Vagina (tissue), 2 donors: ENCODE measurements at regions not wholly inside any gene's neighbourhood (a gene's known extent, or its start where the extent isn't known, plus 50 kb on each side); places are given as distances from the start of the nearest gene placed in this dataset.
A peak's percentile ranks its signal among the peaks of the same experiment; 100 is the strongest.

Experiments used
- DNase-seq, 2 donors: peaks; one replicate each; pipeline ENCODE4 v3.0.0-alpha.2; 2017; ENCODE audit errors: extremely low spot score in 2 of 2
- H3K27ac ChIP-seq: fragments of 200-600 bp; sonication (generic); one replicate; pipeline ENCODE4 v1.5.1; 2019
- H3K27me3 ChIP-seq: fragments of 200-600 bp; sonication (generic); one replicate; pipeline ENCODE4 v1.5.1; 2019
- H3K36me3 ChIP-seq, 2 donors: fragments of 200-600 bp; sonication (generic); one replicate each; pipeline ENCODE4 v1.5.1; 2017 to 2019
- H3K4me1 ChIP-seq: fragments of 200-600 bp; sonication (generic); one replicate; pipeline ENCODE4 v1.5.1; 2019
- H3K4me3 ChIP-seq, 2 donors: fragments of 200-600 bp; sonication (generic); 1 replicate in 1 of 2; 2 replicates in 1 of 2; pipeline ENCODE4 v1.5.1; 2016 to 2019
- H3K9me3 ChIP-seq: fragments of 200-600 bp; sonication (generic); one replicate; pipeline ENCODE4 v1.5.1; 2019
- CTCF ChIP-seq, 3 experiments: fragments of 450-650 bp in 2 of 3; fragments of 200-600 bp in 1 of 3; sonication (generic) in 1 of 3; IDR thresholded peaks; one replicate each; pipeline ENCODE4 v1.5.1; 2017 to 2019; ENCODE audit warnings: antibody characterized with exemption in 3 of 3, mild to moderate bottlenecking in 2 of 3, moderate library complexity in 2 of 3
- POLR2A ChIP-seq, 2 donors: fragments of 450-650 bp; IDR thresholded peaks; one replicate each; pipeline ENCODE4 v1.6.1; 2017; ENCODE audit warnings: antibody characterized with exemption in 2 of 2, mild to moderate bottlenecking in 2 of 2, moderate library complexity in 2 of 2
- POLR2AphosphoS5 ChIP-seq, 2 donors: sonication (generic); formaldehyde crosslinking; IDR thresholded peaks; one replicate each; pipeline ENCODE4 v1.9.0; 2017; ENCODE audit warnings: antibody characterized with exemption in 2 of 2, mild to moderate bottlenecking in 2 of 2, low read depth in 1 of 2; ENCODE audit not compliant: insufficient read depth in 1 of 2
- intact Hi-C: fragments of 100-400 bp; cut with DNase I; formaldehyde crosslinking; loops from one replicate; pipeline ENCODE4 v1.15.1; 2023

DNA sequence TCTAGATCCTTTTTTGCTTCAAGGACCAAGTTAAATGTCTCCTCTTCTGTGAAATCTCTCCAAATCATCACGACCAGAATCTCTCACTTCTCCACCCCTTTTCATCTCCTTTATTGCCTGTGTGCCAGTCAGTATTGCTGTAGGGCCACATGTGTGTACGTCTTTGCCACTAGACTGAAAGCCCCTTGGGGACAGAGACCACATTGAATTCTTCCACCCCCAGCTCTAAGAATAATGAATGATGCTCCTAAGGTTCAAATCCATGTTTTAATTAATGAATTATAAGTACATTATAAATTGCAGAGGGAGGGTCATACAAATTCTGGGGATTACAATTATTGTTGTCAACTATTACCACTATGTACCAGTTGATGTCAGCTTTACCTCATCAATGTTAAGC, 343.8 kb downstream of the USP25 start:
- Histone ChIP-seq H3K9me3 (no peaks in the 10 kb centered on the region), H3K4me1 (peaks cover 21% of the 10 kb centered on the region), H3K36me3 (no peaks in the 10 kb centered on the region), H3K4me3 (peak overlapping the region; percentile 29 to 41), H3K27ac (peak overlapping the region; percentile 55), H3K27me3 (no peaks in the 10 kb centered on the region)
- intact Hi-C loops, result no loop called here
- TF ChIP-seq POLR2AphosphoS5 (IDR thresholded peaks at IDR 0.05; ENCODE audit: insufficient read depth in 1 of 2, low read depth in 1 of 2) (no peak), CTCF (IDR thresholded peaks at IDR 0.05) (no peak), POLR2A (IDR thresholded peaks at IDR 0.05) (no peak)
- no peak for DNase-seq

DNA sequence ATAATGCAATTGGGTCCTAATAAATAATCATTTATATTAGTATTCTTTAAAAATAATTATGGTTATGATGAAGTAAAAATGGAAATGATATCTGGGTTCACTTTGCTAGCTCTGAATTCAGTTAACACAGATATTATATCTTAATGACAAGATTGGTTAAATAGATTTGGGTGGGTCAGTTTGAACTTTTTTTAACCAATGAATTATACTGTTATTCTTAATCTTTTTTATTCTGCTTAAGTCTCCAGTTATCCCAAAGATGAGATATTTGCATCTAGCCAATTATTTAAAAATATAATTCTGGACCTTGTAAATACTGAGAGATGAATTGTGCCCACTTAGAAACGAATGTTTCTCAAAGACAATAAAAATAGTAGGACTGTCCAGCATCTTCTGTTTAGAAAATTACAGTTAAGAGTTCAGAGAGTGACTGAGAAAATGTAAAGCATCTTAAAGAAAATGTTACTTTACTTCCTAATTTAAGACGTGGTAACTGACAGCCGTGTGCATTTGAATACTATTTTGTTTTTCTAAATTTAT, 345.2 kb downstream of the USP25 start:
- H3K27me3 ChIP-seq, result no peaks in the 10 kb centered on the region
- H3K36me3 ChIP-seq, result no peaks in the 10 kb centered on the region
- TF ChIP-seq POLR2AphosphoS5 (IDR thresholded peaks at IDR 0.05; ENCODE audit: insufficient read depth in 1 of 2, low read depth in 1 of 2), result no peak
- TF ChIP-seq POLR2A (IDR thresholded peaks at IDR 0.05), result no peak
- TF ChIP-seq CTCF (IDR thresholded peaks at IDR 0.05), result no peak
- peaks cover 11% of the 10 kb centered on the region for H3K4me1 ChIP-seq
- H3K27ac ChIP-seq, result peak overlapping the region; percentile 55
- no peak for DNase-seq
- intact Hi-C loops, result no loop called here
- no peaks in the 10 kb centered on the region for H3K9me3 ChIP-seq
- no peak overlapping the region for H3K4me3 ChIP-seq

GRCh38 chr21:16075649-16076282, 346.0 kb downstream of the USP25 start:
- TF ChIP-seq POLR2AphosphoS5 (IDR thresholded peaks at IDR 0.05; ENCODE audit: insufficient read depth in 1 of 2, low read depth in 1 of 2), result no peak
- TF ChIP-seq POLR2A (IDR thresholded peaks at IDR 0.05), result no peak
- TF ChIP-seq CTCF (IDR thresholded peaks at IDR 0.05), result no peak
- no peak overlapping the region for H3K4me3 ChIP-seq
- H3K9me3 ChIP-seq, result no peaks in the 10 kb centered on the region
- DNase-seq, result no peak
- intact Hi-C loops, result no loop called here
- peaks cover 9% of the 10 kb centered on the region for H3K4me1 ChIP-seq
- H3K36me3 ChIP-seq, result no peaks in the 10 kb centered on the region
- no peaks in the 10 kb centered on the region for H3K27me3 ChIP-seq
- peak overlapping the region; percentile 55 for H3K27ac ChIP-seq

- intact Hi-C loops, result no loop called here
- H3K4me3 ChIP-seq, result no peak overlapping the region
- no peak for DNase-seq
- H3K27ac ChIP-seq, result peak overlapping the region; percentile 55
- TF ChIP-seq CTCF (IDR thresholded peaks at IDR 0.05), result no peak
- TF ChIP-seq POLR2A (IDR thresholded peaks at IDR 0.05), result no peak
- TF ChIP-seq POLR2AphosphoS5 (IDR thresholded peaks at IDR 0.05; ENCODE audit: insufficient read depth in 1 of 2, low read depth in 1 of 2), result no peak
- H3K36me3 ChIP-seq, result no peaks in the 10 kb centered on the region
- no peaks in the 10 kb centered on the region for H3K9me3 ChIP-seq
- peaks cover 12% of the 10 kb centered on the region for H3K4me1 ChIP-seq
- H3K27me3 ChIP-seq, result no peaks in the 10 kb centered on the region
These were observed 346.7 kb downstream of the USP25 start for GRCh38 chr21:16076465-16076864.

- Histone ChIP-seq H3K36me3 (no peaks in the 10 kb centered on the region), H3K27ac (peak overlapping the region; percentile 55)
These were observed 348.6 kb downstream of the USP25 start for GRCh38 chr21:16078382-16078781.

More at GRCh38 chr21:16078382-16078781, 348.6 kb downstream of the USP25 start:
- Histone ChIP-seq H3K9me3 (no peaks in the 10 kb centered on the region), H3K4me3 (no peak overlapping the region), H3K4me1 (peaks cover 11% of the 10 kb centered on the region), H3K27me3 (no peaks in the 10 kb centered on the region)
- no peak for DNase-seq
- TF ChIP-seq CTCF (IDR thresholded peaks at IDR 0.05), result no peak
- no peak for TF ChIP-seq POLR2AphosphoS5 (IDR thresholded peaks at IDR 0.05; ENCODE audit: insufficient read depth in 1 of 2, low read depth in 1 of 2)
- no peak for TF ChIP-seq POLR2A (IDR thresholded peaks at IDR 0.05)
- intact Hi-C loops, result no loop called here
